CD4-positive, alpha-beta T cell treated with Interleukin-4 for 4 hours (primary cell): ENCODE measurements at regions not wholly inside any gene's neighbourhood (a gene's known extent, or its start where the extent isn't known, plus 50 kb on each side); places are given as distances from the start of the nearest gene placed in this dataset.
A peak's percentile ranks its signal among the peaks of the same experiment; 100 is the strongest.
"Not testable (repeated sequence)": the region's sequence is repeated elsewhere in the genome, so short reads cannot be mapped to it uniquely, and the experiment has no call there.

Experiments used
- DNase-seq: peaks from one replicate; pipeline ENCODE4 v3.0.0-alpha.2; 2020

DNA sequence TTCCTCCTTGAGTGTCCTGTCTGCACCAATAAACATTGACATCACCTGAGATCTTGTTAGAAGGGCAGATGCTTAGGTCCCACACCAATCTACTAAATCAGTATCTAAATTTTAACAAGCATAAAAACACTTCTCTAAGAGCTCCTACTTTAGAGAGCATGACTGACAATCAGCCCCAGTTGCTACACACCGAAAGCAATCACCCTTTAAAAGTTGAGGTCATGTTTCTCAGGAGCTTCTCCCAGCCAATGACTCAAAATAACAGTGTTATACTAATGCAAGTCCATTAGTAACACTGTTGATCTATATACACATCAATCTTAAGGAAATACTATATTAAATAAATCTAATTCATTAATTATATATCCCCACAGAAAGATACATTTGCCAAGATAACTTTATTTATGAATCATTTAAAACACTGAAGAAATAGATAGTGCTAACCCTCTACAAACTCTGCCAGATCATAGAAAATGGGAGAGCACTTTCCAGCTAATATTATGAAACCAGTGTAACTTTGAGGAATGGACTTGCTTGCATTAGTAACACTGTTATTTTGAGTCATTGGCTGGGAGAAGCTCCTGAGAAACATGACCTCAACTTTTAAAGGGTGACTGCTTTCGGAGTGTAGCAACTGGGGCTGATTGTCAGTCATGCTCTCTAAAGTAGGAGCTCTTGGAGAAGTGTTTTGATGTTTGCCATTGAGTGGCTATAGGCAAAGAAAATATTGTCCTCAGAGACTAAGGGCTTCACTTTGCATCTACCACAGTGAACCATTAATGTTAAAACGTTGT is 109.8 kb upstream of the HDX start:
- DNase-seq = no peak

DNA sequence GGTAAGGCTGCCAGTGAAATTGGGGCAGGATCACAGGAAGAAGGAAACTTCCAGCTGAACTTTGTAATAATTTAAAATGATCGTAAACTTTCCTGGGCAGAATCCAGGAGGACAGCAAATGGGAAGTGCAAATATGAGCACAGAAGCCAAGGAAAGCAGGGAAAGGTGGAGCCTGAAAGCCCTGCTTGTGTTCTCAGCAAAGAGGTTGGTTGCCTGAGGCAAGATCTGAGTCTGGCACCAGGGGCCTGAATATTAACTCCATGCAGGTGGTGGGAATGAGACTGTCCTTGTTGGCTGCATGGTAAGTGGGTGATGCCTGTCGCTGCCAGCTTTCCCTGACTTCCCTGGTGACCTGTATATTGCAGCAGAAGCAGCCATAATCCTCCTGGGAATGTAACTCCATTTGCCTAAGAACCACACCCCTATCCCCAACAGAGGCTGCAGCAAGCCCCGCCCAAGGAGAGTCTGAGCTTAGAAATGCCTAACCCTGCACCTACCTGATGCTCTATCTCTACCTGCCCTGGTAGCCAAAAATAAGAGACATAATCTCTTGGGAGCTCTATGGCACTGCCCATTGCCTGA is 132.0 kb upstream of the HDX start:
- DNase-seq = no peak

DNA sequence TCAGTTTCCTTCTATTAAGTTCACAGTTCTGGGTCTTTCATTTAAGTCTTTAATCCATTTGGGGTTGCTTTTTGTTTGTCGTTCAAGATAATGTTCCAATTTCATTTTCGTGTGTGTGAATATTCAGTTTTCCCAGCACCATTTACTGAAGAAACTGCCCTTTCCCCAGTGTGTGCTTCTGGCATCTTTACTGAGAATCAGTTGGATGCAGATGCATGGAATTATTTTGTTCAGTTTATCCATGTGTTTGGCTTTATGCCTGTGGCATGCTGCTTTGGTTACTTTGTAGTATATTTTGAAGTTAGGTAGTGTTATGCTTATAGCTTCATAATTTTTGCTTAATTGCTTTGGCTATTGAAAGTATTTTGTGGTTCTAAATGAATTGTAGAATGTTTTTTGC is 163.8 kb upstream of the HDX start:
- DNase-seq = no peak

DNA sequence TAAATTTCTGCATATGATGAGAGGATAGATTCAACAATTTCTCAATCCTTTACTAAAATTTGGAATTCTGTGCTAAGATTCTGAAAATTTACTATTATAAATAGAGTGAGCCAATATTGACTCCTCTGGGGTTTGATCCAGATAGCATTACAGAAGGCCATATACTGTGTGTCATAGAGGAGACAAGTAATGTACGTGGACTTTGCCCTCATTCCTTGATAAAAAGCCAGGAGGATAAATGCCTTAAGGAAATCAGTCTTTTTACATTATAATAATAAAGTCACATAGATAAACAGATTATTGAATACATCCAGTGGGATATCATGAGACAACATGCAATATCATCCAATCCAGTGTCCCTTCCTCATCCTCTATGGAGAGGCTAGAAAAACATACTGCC is 188.0 kb upstream of the HDX start:
- DNase-seq = no peak

DNA sequence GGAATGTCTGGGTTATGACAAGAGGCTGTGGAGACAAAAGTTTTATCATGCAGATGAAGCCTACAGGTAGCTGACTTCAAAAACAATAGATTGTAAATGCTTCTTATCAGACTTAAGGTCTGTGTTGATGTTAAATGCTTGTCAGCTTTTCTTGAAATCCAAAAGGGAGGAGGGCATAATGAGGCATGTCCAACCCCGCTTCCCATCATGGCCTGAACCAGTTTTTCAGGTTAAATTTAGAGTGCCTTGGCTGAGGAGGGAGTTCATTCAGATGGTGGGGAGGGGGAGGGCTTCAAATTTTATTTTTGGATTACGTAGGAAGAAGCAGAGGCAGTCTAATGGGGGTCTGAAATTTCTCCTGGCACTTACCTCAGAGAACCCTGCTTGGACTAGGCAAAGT is 207.7 kb upstream of the HDX start:
- DNase-seq = no peak

DNA sequence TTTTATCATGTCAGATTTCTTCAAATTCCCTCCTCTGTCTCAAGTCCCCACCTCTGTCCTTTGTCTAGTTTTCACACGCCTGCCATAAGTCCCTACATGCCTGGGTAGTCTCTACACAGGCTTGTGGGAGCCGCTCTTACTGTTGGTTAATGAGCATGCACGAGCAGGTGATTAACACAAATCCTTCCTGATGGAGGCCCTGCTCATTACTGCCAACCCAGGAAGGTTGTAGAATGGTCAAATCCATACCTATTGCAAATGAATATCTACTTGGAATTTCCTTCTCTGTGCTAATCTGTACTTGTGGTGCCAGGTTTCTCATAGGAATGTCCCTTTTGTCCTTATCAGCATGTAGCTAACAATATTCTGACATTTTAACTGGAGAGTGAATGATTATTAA is 208.4 kb upstream of the HDX start:
- DNase-seq = no peak

DNA sequence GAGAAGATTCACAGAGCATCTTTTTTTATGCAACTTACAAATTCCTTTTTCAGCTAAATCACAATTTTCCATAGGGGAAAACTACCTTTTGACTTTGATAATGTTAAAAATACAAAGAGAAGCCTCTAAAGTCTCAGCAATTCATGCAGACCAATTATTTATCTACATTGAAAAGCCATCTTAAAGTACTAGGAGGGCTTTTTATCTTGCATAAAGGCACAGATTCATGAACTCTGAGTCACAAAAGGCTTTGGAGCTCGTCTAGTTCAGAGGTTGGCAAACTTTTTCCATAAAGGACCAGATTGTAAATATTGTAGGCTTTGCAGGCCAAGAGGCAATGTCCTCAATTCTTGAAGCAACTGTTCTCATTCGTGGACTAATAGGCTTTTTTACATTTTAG is 210.4 kb upstream of the HDX start:
- DNase-seq = no peak

DNA sequence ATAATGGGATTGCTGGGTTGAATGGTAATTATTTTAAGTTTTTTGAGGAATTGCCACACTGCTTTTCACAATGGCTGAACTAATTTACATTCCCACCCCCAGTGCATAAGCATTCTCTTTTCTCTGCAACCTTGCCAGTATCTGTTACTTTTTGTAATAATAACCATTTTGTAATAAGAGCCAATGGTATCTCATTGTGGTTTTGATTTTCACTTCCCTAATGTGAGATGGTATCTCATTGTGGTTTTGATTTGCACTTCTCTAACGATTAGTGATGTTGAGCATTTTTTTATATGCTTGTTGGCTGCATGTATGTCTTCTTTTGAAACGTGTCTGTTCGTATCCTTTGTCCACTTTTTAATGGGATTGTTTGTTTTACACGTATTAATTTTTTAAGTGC is 213.1 kb upstream of the HDX start:
- DNase-seq = no peak

DNA sequence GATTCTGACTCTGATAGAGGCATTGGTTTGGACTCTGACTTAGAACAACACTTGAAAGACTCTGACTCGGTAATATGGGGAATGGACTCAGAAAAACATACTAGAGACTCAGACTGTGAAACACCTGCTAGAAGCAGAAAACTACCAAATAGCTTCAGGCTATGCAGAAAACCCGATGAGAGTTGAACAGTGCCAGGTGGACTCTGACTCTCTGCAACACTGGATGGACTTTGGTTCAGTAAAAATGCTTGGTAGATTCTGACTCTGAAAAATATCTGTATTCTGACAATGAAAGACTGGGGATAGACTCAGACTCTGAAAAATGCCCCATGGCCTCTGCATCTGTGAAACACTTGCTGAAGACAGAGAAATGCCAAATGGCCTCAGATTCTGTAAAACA is 215.1 kb upstream of the HDX start:
- no peak for DNase-seq

DNA sequence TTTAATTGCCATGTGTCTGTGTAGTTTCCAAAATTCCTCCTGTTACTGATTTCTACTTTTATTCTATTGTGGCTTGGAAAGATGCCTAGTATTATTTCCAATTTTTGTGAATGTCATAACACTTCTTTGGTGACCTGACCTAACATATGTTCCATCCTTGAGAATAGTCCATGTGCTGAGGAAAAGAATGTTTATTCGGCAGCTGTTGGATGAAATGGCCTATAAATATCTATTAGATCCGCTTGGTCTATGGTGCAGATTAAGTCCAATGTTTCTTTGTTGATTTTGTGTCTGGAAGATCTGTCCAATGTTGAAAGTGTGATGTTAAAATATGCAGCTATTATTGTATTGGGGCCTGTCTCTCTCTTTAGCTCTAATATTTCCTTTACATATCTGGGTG is 219.2 kb upstream of the HDX start:
- no peak for DNase-seq

DNA sequence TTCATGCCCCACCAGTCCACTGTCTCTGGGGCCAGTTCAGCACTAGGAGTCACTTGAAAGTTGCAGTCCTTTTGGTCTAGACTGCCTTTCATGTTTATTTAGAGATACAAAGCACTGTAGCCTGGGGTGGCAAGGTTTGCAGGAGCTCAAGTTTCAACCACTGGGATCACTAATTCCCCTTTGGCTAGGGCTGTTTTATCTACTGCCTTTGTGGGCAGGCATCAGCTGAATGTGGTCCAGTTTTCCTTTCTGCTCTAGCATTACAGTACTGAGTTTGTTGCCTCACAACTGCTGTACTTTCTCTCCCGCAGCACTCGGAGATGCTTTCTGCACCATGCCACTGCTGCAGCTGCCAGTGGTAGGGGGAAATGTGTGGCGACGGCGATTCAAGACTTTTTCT is 222.3 kb upstream of the HDX start:
- DNase-seq = no peak

DNA sequence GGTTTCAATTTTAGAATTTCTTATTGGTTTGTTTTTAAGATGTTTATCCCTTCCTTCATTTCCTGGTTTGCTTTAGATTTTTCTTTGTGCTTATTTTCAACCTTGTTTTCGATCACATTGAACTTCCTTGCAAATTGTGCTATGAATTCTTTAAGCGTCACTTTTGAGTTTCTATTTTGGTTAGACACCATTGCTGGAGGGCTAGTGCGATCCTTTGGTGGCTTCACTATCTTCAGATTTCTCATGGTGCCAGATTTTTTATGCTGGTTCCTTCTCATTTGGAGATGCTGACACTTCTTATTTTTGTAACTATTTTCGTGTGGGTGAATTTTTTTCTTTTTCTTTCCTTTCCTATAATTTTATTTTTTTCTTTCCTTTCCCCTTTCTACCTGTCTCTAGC is 227.2 kb upstream of the HDX start:
- DNase-seq = no peak

DNA sequence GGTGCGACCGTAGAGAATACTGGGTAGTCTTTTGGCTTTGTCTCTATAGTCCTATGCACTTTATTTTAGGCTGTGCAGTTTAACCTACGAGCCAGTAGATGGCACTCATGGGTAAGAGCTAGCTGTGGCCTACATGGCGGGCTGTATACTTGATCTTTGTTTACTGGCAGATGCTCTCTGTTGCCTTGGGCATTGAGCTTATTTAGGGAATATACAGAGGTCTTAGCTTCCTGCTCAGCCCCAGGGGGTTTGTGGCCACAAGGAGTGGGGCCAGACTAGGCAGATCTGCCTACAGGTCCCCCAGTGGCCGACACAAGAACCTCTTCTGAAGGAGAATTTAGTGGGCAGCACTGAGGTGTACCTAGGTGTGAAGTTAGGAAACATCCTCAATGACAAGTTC is 227.6 kb upstream of the HDX start:
- peak; percentile 18 for DNase-seq

DNA sequence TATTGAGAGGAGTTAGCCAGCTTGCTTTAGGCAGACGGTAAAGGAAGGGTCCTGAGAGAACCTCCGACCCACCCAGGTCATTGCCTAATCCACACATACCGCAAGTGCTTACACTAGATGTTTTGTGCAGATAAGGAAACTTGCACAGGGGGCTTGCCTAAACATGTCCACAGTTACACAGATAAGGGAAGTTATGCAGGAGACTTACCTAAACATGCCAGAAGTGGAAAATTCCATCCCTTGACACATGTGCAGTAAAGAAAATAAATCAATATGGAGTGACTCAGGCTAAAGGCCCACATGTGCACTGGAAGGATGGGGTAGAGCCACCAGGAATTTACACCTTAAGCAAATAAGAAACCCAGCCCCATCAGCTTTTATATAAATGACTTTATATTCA is 232.8 kb upstream of the HDX start:
- no peak for DNase-seq

DNA sequence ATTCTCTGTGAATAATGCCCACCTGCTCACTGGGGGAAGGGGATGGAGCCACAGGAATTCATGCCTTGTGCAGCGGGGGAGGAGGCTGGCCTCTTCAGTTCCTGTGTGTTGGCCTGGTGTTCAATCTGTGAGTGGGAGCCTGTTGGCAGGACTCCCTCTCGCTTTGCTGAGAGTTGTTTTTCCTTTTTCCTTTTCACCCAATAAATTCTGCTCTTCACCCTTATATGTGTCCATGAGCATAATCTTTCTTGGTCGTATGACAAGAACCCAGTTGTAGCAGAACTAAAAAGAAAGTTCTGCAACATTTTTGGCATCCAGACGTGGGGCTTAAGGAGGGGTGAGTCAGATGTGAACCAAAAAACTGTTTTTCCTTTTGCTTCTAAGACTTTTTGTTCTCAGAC is 235.2 kb upstream of the HDX start:
- DNase-seq = no peak

DNA sequence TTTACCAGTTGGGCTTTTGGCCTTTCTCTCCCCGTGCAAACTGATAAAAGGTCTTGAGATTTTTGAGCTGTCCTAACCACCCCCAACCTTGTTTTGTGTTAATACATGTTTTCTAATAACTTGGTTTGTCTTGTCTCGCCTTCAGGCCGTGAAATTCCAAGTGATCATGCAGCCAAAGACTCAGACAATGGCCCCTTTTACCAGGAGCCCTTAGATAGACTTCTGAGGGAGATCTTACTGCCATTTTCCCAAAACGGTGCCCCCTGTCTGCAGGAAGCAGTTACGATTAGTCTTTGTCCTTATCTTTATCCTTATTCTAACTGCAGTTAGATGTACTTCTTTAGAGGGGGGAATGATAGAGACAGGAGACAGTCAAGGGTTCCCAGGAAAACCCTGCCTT is 245.3 kb upstream of the HDX start:
- DNase-seq = no peak

DNA sequence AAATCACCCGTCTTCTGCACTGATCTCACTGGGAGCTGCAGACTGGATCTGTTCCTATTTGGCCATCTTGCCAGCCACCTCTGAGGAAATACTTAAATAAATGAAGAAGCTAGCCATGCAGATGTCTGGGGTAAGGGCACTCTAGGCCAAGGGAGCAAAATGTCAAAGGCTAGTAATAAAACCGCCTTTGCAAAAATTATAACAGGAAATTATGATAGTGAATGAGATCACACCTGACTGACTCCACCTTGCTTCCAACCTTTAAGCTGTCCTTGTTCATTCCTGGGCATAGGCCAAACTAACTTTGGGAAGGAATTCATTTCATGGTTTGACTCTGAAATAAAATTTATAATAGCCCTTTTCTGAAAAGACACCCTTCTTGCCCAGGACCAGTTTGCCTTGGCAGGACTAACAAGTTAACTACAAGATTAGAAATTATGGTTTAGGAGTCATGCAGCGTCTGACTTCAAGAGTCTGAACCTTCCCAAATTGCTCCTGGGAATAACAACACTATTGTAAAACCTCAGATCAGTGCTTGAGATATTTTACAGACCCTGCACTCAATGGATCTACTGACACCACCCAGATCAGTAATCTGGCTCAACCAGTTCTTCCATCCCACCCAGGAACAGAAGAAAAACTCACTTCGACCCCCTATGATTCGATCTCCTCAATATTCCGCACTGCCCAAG is 246.9 kb upstream of the HDX start:
- DNase-seq = no peak

DNA sequence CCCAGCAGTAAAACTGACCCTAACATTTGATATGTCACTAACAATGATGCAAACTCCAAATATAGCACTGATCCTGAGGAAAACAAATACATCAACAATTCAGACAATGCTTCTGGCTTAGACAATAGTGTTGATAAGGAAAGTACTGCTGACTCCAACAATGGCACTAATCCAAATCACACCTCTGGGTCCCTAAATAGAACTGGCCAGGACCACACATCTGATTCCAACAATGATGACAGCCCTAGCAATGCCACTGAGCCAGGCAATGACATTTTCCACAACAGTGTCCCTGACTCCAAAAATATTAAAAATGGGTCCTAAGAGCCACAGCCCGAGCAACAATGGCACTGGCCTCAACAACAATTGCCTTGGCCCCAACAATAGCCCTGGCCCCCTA is 243.1 kb upstream of the APOOL start:
- DNase-seq = no peak

DNA sequence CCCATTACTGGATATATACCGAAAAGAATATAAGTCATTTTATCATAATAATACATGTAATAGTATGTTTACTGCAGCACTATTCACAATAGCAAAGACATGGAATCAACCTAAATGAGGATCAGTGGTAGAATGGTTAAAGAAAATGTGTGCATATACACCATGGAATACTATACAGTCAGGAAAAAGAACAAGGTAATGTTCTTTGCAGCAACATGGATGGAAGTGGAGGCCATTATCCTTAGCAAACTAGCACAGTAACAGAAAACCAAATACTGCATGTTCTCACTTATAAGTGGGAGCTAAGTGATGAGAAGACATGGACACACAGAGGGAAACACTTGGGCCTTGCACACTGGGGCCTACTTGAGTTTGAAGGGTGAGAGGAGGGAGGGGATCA is 207.4 kb upstream of the APOOL start:
- DNase-seq = no peak

DNA sequence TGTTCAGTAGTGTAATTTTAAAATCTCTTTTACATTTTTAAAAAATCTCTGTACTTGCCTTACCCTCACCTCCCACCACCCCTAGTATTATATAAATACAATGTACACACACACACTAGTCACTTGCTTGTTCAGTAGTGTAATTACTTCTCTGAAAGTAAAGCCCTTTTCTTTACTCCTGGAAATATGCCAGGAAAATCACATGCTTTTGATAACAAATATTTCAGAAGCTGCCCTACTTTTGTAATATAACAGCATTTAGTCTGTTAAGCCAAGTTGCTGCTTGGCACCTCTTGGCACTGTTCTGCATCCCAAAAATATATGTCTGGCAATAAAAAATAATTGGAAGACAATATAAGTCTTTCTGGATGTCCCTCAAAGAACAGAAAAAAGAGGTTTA is 172.8 kb upstream of the APOOL start:
- no peak for DNase-seq

DNA sequence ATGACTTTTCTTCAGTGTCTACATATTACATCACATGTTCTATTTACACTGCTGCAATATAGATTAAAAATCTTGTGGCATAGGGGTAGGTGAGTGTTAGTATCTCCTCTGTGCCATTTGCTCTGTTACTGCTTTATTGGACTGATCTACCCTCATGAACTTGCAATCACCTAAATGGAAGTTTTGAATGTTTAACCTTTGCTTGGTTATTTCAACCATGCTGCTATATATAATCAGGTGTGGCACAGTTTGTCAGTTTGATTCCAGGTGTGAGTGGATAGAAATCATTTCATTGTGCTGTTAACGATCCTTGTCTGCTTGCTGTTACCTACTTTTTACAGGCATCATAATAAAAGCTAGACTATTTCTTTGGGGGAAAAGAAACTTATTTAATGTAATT is 157.1 kb upstream of the APOOL start:
- DNase-seq = not testable (repeated sequence)

DNA sequence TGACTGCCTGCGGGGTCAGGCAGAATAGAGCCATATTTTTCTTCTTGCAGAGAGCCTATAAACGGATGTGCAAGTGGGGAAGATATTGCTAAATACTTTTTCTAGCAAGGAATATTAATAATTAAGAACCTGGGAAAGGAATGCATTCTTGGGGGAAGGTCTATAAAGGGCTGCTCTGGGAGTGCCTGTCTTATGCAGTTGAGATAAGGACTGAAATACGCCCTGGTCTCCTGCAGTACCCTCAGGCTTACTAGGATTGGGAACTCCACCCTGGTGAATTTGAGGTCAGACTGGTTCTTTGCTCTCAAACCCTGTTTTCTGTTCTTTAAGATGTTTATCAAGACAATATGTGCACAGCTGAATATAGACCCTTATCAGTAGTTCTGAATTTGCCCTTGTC is 152.5 kb upstream of the APOOL start:
- DNase-seq = not testable (repeated sequence)

DNA sequence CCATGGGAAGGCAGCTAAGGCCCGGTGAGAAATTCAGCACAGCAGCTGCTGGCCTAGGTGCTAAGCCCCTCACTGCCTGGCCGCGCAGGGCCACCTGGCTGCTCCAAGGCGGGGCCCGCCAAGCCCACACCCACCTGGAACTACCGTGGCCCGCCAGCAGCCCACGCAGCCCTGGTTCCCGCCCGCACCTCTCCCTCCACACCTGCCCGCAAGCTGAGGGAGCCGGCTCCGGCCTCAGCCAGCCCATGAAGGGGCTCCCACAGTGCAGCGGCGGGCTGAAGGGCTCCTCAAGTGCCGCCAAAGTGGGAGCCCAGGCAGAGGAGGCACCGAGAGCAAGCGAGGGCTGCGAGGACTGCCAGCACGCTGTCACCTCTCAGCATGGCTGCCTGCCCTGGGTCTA is 146.9 kb upstream of the APOOL start:
- not testable (repeated sequence) for DNase-seq

DNA sequence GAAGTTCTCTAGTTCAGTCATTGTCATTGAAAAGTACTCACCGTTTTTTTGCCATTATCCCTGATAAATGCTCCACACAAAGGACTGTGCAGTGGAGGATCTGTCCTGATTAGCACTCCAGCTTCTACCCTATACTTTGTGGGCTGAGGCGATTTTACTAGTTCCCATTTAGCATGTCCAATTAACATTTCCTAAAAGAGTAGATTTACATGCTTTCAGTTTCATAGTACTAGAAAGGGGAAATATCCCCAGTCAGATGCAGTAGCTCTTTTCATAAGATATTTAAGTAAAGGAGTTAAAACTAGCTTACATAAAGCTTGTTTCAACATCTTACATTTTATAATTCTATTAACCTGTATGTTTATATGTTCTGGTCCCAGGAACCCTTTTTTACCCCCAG is 144.9 kb upstream of the APOOL start:
- DNase-seq = not testable (repeated sequence)

DNA sequence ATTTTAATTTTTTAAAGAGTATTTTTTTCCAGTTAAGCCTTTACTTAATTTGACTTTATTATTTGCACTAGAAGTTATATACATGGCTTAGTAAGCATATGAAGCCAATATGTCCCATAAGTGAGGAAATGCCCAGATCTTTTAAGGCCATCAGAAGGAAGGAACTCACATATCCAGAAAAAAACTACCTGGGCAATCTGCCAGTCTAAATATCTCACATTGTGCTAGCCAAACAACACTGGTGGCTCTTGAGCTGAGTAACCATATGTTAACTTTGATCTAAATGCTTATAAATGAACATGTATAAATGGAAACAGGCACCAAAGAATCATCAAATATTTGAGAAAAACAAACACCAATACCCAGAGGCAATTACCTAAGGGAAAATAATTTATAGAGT is 138.6 kb upstream of the APOOL start:
- DNase-seq = no peak
